Renal pelvis (tissue), 1 donor: ENCODE measurements at regions not wholly inside any gene's neighbourhood (a gene's known extent, or its start where the extent isn't known, plus 50 kb on each side); places are given as distances from the start of the nearest gene placed in this dataset.
A peak's percentile ranks its signal among the peaks of the same experiment; 100 is the strongest.

Source experiments
- DNase-seq: peaks from one replicate; pipeline ENCODE4 v3.0.0-alpha.2; 2013

- no peak for DNase-seq
These were observed 285.5 kb upstream of the IGFBP3 start for GRCh38 chr7:46206476-46207060.

DNA sequence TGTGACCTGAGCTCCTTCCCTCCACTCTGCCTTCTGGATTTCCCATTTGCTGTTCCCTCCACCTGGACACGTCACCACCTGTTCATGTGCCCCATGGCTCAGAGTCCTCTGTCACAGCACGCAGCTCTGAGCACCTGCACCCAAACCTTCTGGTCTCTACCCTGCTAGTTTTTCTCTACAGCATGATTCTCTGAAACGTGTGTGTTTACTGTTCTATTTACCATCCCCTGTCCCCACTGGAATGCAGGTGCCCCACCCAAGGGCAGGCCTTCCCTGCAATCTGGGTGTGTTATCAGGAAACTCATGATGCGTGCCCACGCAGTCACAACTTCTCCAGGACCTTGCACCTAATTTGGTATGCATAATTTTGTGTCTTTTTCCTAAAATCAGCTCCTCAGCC is 284.4 kb upstream of the IGFBP3 start:
- no peak for DNase-seq

GRCh38 chr7:46203926-46204325 is 282.9 kb upstream of the IGFBP3 start:
- peak; percentile 27 for DNase-seq

- DNase-seq: no peak
These were observed 281.3 kb upstream of the IGFBP3 start for GRCh38 chr7:46202379-46202778.

- DNase-seq: no peak
These were observed 280.9 kb upstream of the IGFBP3 start for GRCh38 chr7:46201961-46202360.

DNA sequence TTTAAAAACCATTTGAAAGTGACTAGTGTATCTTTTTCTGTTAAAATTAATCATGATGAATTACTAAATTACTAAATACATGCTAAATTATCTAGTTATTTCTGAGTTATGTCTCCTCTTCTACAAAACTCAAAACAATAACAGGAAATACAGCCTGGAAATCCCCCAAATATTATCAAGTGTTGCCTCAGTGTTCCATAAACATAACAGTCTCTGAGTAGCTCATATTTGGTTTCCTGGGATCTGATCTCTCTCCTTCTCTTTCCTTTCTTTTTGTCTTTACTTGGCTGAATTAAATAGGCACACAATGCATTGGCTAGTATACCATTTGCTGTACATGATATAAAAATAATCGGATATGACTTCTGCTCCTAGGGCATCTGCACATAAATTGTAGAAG is 277.6 kb upstream of the IGFBP3 start:
- DNase-seq: no peak

- DNase-seq: no peak
These were observed 276.9 kb upstream of the IGFBP3 start for GRCh38 chr7:46197785-46198540.

GRCh38 chr7:46195934-46196333 is 274.9 kb upstream of the IGFBP3 start:
- DNase-seq: no peak

GRCh38 chr7:46192271-46192670 is 271.2 kb upstream of the IGFBP3 start:
- no peak for DNase-seq

GRCh38 chr7:46191776-46192175 is 270.7 kb upstream of the IGFBP3 start:
- DNase-seq: no peak

DNA sequence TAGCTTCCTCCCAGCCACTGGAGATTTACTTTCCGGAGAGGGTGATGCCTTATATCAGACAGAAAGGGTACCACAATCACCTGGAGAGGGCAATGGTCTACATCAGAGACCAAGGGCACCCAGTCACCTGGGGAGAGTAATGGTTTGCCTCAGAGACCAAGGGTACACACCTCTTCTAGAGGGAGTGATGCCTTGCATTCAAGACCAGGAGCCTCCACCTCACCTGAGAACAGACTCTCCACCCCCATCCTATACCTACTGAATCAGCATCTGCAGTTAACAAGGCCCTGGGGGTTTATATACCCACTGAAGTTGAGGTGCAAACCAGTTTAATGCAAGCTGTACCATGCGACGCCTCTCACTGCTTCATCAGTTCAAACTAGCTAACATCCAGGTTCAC is 270.2 kb upstream of the IGFBP3 start:
- no peak for DNase-seq

DNA sequence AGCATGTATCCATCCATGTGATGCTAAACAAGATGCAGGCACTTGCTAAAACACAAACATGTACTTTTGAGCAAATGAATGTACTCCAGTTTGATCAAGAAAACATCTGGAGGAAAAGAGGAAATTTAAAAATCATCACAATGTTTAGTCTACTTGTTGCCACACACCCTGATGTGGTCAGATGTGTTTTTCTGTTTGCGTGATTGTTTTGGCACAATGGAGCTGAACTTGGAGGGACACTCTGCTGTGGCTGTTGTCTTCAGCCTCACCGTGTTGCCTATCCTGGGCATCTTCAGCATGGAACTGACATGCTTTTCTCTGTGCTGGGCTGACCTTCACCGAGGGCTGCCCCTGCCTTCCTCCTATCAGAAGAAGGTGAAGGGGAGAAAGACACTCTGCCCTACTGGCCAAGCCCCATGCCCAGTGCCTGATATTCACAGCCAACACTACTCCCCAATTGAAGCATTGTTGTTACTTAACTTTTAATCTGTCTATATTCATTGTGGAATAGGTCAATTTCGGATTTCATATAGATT is 268.3 kb upstream of the IGFBP3 start:
- DNase-seq: no peak

GRCh38 chr7:46186131-46186530 is 265.1 kb upstream of the IGFBP3 start:
- no peak for DNase-seq

DNA sequence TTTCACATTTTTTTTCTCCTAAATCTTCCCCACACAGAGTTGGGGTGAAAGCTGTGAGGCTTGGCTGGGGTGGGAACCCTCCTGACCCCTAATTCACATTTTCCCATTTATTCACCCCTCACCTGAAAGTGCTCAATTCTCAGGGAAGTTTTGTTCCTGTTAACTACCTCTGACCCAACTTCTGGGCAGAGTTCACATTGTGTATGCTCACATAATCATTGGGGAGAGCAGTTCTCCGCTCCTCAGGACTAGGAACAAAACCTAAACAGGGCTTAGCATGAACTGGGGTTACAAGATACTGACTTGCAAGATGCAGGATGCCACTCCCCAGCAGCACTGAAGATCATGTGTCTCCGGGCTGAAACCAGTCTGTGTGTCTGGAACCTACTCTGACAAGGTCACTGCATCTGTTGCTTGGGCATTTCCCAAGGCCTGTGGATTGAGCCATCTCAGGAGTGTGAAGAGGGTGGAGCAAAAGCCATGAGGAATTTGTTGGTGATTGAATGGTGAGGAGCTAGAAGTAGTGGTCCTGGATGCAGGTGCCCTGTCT is 258.1 kb upstream of the IGFBP3 start:
- DNase-seq: no peak

DNA sequence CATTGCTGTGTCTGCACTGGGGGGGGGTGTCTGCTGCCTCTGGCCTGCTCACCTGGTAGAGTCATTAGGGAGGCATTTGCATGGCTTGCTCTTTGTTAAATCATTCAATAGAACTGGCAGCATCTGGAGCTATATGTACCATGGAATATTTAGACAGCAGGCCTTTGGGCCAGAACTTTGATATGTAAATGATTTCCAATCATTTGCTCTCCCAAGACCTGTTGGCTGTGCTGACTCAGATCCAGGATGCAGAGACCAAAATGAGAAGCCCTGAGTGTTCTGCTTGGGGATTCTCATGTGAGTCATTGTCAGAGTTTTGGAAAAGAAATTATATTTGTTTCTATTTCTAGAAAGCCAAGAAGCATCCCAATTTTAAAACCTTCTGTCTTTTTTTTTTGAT is 257.6 kb upstream of the IGFBP3 start:
- no peak for DNase-seq

DNA sequence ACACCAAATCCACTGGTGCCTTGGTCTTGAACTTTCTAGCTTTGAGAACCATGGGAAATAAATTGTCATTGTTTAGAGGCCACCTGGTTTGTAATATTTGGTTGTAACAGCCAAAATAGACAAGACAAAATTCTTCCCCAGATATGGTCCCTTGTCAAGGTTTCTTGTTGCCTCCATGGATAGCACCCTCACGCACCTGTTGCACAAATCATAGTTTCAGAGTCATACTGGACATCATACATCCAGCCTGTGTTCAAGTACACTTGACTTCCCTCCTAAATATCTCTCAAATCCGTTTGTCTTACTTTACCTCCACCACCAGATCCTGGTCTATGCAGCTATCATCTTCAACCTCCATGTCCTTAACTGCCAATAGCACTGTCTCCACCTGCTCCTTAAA is 256.7 kb upstream of the IGFBP3 start:
- no peak for DNase-seq

DNA sequence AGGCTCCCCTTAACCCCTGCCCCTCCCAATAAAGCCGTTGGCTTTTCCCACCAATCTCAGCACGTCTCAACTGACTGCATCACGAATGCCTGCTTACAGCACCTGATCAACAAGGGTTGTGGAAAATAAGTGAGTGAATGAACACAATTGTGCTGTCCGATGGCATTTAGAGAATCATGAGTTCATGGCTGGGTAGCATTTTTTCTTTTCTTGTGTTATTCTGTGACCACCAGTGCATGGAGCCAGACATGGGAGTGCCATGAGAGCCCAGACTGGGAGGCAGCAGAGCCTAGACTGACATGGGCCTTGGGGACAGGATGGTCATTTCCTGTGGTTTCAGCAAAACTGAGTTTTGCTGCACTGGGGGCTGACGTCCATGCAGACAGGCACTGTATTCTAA is 254.1 kb upstream of the IGFBP3 start:
- peak; percentile 17 for DNase-seq

- peak; percentile 16 for DNase-seq
These were observed 253.1 kb upstream of the IGFBP3 start for GRCh38 chr7:46174196-46174580.

DNA sequence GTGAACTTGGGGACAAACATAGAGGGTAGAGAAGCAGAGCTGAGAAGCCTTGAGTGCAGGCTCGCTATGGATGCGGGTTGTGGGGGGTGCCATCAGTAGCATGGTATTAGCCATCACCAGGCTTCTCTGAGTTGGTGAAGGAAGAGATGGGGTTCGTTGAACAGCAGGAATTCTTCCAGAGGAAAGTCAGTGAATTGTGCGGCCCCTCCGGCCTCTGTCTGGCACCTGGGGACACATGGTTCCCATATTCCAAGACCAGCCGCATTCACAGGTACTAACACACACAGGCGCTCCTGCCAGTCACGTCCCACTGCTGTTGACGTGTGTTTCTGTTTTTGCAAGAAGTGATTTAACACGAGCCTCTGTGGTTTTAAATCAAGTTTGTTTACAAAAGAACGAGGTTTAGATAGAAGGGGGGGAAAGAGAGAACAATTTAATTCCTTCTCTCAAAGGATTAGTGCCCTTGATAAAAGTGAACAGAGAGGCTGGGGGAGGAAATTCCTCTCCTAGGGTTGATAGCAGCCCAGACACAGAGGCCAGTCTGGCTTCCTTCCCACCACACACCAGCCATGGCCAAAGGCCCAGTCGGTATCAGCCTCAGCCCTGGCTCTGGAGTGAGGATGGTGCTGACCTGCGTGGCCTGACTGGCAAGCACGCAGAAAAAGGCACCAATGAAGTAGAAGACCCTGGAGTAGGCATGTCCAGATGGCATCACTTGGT is 252.6 kb upstream of the IGFBP3 start:
- peak; percentile 73 for DNase-seq

DNA sequence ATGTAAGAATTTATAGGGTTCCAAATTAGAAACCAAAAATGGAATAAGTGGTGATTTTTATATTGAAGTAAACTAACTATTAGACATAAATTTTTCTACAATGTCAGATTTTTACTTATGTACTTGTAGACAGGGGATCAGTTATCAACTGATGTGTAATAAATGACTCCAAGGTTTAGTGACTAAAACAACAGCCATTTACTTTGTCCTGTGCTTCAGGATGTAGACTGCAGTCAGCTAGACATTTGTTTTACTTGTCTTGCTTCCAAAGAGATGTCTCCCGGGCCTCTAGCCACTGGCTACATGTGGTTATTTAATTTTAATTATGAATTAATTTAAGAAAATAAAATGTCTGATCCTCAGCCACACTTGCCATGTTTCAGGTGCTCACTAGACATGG is 249.7 kb upstream of the IGFBP3 start:
- no peak for DNase-seq

DNA sequence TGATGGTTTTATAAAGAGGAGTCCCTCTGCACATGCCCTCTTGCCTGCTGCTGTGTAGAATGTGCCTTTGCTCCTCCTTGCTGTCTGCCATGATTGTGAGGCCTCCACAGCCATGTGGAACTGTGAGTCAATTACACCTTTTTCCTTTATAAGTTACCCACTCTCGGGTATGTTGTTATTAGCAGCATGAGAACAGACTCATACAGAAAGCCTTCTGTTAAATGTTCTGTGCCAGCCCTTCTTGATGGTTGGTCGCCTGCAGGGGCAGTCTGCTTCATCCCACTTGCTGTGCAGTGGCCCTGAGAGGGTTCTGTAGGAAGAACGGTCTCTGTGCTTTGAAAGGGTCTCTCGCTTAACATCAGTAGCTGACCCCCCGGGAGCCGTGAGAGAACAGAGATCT is 248.9 kb upstream of the IGFBP3 start:
- DNase-seq: no peak

DNA sequence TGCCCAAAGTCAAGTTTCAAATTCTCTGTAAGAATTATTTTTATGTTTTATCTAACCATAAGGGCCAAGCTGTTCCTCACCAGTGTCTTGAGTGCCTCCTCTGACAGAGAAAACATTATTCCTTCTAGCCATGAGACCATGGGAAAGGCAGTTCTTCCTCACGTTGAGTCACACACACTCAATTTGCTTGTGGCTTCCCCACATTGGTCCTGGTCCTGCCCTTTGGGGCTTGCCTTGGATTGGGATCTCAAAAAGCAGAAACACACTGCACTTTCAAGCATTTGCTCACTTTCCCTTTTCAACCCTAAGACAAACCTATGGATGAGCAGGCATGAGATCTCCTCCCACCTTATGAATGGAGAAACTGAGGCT is 248.3 kb upstream of the IGFBP3 start:
- no peak for DNase-seq
